ENCODE measurements at regions not wholly inside any gene's neighbourhood (a gene's known extent, or its start where the extent isn't known, plus 50 kb on each side); places are given as distances from the start of the nearest gene placed in this dataset.

DNA sequence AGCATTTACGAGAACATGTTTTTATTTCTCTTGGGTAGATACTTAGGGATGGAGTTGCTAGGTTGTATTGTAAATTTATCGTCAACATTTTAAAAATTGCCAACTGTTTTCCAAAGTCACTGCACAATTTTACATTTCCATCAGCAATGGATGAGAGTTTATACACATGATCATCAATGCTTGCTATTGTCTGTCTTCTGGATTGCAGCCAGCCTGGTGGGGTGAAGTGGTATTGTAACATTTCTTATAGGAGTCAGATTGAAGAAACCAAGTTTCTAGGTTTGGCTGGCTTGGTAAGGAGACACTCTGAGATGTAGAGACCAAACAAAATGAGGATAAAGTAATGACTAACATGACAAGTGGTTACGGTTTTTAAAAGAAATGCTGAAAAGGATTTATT, 57.1 kb upstream of the HDDC2 start:
- Histone ChIP-seq H3K9me2 (replicated peaks; ENCODE audit: insufficient read depth, low read length) (no peaks in the 10 kb centered on the region), H3K36me3 (ENCODE audit: low read length) (no peaks in the 10 kb centered on the region), H3K4me3 (ENCODE audit: insufficient read depth, low read length, poor library complexity, severe bottlenecking) (no peak overlapping the region), H3K9me3 (ENCODE audit: insufficient read depth, low read length) (no peaks in the 10 kb centered on the region), H3F3A (ENCODE audit: insufficient read depth) (no peaks in the 10 kb centered on the region), H3K27ac (ENCODE audit: low read depth, low read length) (no peak overlapping the region), H2AFZ (ENCODE audit: low read depth, low read length, severe bottlenecking) (no peak overlapping the region), H3K9ac (ENCODE audit: low read length) (no peak overlapping the region), H4K20me1 (ENCODE audit: low read depth, low read length) (no peaks in the 10 kb centered on the region), H3K4me2 (ENCODE audit: low read depth, low read length, poor library complexity, severe bottlenecking) (no peak overlapping the region), H3K79me2 (ENCODE audit: insufficient read depth, low read length) (no peaks in the 10 kb centered on the region), H3K27me3 (ENCODE audit: low read length) (no peaks in the 10 kb centered on the region)
- TF ChIP-seq, protein P1, sequence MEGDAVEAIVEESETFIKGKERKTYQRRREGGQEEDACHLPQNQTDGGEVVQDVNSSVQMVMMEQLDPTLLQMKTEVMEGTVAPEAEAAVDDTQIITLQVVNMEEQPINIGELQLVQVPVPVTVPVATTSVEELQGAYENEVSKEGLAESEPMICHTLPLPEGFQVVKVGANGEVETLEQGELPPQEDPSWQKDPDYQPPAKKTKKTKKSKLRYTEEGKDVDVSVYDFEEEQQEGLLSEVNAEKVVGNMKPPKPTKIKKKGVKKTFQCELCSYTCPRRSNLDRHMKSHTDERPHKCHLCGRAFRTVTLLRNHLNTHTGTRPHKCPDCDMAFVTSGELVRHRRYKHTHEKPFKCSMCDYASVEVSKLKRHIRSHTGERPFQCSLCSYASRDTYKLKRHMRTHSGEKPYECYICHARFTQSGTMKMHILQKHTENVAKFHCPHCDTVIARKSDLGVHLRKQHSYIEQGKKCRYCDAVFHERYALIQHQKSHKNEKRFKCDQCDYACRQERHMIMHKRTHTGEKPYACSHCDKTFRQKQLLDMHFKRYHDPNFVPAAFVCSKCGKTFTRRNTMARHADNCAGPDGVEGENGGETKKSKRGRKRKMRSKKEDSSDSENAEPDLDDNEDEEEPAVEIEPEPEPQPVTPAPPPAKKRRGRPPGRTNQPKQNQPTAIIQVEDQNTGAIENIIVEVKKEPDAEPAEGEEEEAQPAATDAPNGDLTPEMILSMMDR (IDR thresholded peaks at IDR 0.05; ENCODE audit: insufficient read depth, low read length, poor library complexity, severe bottlenecking): no peak
- TF ChIP-seq EZH2phosphoT487 (conservative IDR thresholded peaks at IDR 0.05; ENCODE audit: low read length): no peak

DNA sequence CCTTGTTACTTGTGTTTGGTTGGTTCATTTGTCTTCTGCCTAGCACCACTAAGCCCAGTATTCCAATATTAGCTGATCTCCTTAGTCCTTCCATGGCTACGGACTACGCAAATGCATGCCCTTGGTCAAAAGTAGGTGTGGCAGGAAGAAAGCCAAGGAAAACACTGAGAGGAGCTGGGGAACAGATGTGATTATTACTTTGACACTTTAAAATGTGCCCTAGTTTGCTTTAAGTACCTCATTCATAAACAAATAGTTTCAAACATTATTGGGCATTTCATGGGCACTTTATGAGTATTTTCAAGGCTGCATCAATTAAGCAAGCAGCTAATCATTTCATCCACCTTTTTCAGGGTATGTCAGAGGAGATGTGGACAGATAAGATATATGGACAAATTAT, 60.1 kb upstream of the HDDC2 start:
- no peaks in the 10 kb centered on the region for H3K27me3 ChIP-seq (ENCODE audit: low read length)

DNA sequence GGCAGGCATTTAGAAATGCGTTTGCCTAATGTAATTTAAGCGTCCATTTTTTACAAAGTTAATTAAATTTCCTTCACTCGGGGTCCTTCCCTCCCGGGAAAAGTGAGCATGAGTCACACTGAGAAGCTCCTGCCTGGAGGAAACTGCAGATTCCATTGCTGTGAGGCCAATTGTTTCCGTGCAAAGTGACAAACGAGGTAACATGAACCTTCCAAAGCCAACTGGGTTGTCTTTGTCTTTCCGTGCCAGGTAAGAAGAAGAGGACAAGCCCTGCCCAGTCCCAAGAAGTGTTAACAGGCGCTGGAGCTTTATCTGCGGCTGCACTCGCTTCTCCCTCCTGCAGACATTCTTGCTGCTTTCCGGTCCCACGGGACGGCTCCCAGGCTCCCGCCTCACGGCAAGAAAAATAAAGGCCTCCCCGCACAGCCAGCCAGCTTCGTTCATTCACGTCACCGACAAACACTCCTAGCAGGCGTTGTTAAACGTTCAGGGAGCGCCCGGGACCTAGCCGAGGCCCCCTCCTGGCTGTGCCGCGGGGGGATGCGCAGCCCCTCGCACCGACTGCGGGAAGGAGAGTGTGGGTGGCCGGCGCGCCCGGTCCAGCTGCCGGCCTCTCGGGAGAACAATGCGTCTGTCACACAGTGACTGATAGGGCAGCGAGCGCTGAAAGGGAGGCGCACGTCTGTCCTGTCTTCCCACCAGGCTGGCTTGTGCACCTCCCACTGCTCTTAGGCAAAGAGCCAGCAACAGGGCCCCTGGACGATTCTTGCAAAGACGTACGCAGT, 61.5 kb upstream of the HDDC2 start:
- H3K4me2 ChIP-seq (ENCODE audit: low read depth, low read length, poor library complexity, severe bottlenecking): no peak overlapping the region
- no peak overlapping the region for H3K27ac ChIP-seq (ENCODE audit: low read depth, low read length)
- H3K4me3 ChIP-seq (ENCODE audit: insufficient read depth, low read length, poor library complexity, severe bottlenecking): no peak overlapping the region
- H3K9me2 ChIP-seq (replicated peaks; ENCODE audit: insufficient read depth, low read length): no peaks in the 10 kb centered on the region
- H3F3A ChIP-seq (ENCODE audit: insufficient read depth): no peaks in the 10 kb centered on the region
- H3K79me2 ChIP-seq (ENCODE audit: insufficient read depth, low read length): no peaks in the 10 kb centered on the region
- TF ChIP-seq, protein P1 (IDR thresholded peaks at IDR 0.05; ENCODE audit: insufficient read depth, low read length, poor library complexity, severe bottlenecking): no peak
- TF ChIP-seq EZH2phosphoT487 (conservative IDR thresholded peaks at IDR 0.05; ENCODE audit: low read length): no peak
- H2AFZ ChIP-seq (ENCODE audit: low read depth, low read length, severe bottlenecking): no peak overlapping the region
- H3K36me3 ChIP-seq (ENCODE audit: low read length): no peaks in the 10 kb centered on the region
- H3K9ac ChIP-seq (ENCODE audit: low read length): no peak overlapping the region
- no peaks in the 10 kb centered on the region for H3K27me3 ChIP-seq (ENCODE audit: low read length)
- H3K9me3 ChIP-seq (ENCODE audit: insufficient read depth, low read length): no peaks in the 10 kb centered on the region
- H4K20me1 ChIP-seq (ENCODE audit: low read depth, low read length): no peaks in the 10 kb centered on the region

More for the DNA sequence above, 60.1 kb upstream of the HDDC2 start:
- H4K20me1 ChIP-seq (ENCODE audit: low read depth, low read length): no peaks in the 10 kb centered on the region
- H3K36me3 ChIP-seq (ENCODE audit: low read length): no peaks in the 10 kb centered on the region
- no peaks in the 10 kb centered on the region for H3K79me2 ChIP-seq (ENCODE audit: insufficient read depth, low read length)
- H3F3A ChIP-seq (ENCODE audit: insufficient read depth): no peaks in the 10 kb centered on the region
- H3K9ac ChIP-seq (ENCODE audit: low read length): no peak overlapping the region
- TF ChIP-seq, protein P1 (IDR thresholded peaks at IDR 0.05; ENCODE audit: insufficient read depth, low read length, poor library complexity, severe bottlenecking): no peak
- no peak for TF ChIP-seq EZH2phosphoT487 (conservative IDR thresholded peaks at IDR 0.05; ENCODE audit: low read length)
- no peak overlapping the region for H3K4me3 ChIP-seq (ENCODE audit: insufficient read depth, low read length, poor library complexity, severe bottlenecking)
- H3K4me2 ChIP-seq (ENCODE audit: low read depth, low read length, poor library complexity, severe bottlenecking): no peak overlapping the region
- no peak overlapping the region for H2AFZ ChIP-seq (ENCODE audit: low read depth, low read length, severe bottlenecking)
- no peak overlapping the region for H3K27ac ChIP-seq (ENCODE audit: low read depth, low read length)
- no peaks in the 10 kb centered on the region for H3K9me2 ChIP-seq (replicated peaks; ENCODE audit: insufficient read depth, low read length)
- no peaks in the 10 kb centered on the region for H3K9me3 ChIP-seq (ENCODE audit: insufficient read depth, low read length)

All from SU-DHL-6 (cell line).